Bronchial epithelial cell (primary cell): ENCODE measurements at regions not wholly inside any gene's neighbourhood (a gene's known extent, or its start where the extent isn't known, plus 50 kb on each side); places are given as distances from the start of the nearest gene placed in this dataset.

Experiments
- DNase-seq: peaks from one replicate; pipeline ENCODE4 v3.0.0-alpha.2; 2010; ENCODE audit warnings: low read depth
- FAIRE-seq: peaks from 2 replicates; lab custom pipeline; 2011; peaks lifted over from hg19 to GRCh38; lab: Jason Lieb, UNC
- H3K27me3 ChIP-seq: 2 replicates; pipeline ENCODE4 v1.5.1; 2011; ENCODE audit warnings: low read length; ENCODE audit not compliant: control insufficient read depth, insufficient read depth
- H3K36me3 ChIP-seq: 2 replicates; pipeline ENCODE4 v1.5.1; 2011; ENCODE audit warnings: low read length; ENCODE audit not compliant: control insufficient read depth, insufficient read depth
- H3K4me3 ChIP-seq: 2 replicates; pipeline ENCODE4 v1.5.1; 2011; ENCODE audit warnings: mild to moderate bottlenecking, low read depth, low read length, control low read depth
- TF ChIP-seq, protein P1 (sequence below): IDR thresholded peaks from 2 replicates; pipeline ENCODE4 v1.5.1; 2011; ENCODE audit warnings: mild to moderate bottlenecking, moderate library complexity, low read length, control low read depth, inconsistent platforms; ENCODE audit not compliant: insufficient read depth, severe bottlenecking

DNA sequence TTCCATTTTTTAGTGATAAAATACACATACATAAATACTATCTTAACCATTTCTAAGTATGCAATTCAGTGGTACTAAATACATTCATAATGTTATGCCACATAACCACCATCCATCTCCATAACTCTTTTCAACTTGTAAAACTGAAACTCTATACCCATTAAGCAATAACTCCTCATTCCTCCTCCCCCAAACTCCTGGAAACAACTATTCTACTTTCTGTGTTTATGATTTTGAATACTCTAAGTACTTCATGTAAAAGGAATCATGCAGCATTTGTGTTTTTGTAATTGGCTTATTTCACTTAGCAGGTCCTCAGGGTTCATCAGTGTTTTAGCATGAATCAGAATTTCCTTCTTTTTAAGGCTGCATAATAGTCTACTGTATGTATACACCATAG lies 131.8 kb downstream of the TES start:
- Histone ChIP-seq H3K36me3 (no peaks in the 10 kb centered on the region), H3K27me3 (no peaks in the 10 kb centered on the region), H3K4me3 (no peak overlapping the region)
- FAIRE-seq (no peak), DNase-seq (peak; percentile 17)
- TF ChIP-seq, protein P1, sequence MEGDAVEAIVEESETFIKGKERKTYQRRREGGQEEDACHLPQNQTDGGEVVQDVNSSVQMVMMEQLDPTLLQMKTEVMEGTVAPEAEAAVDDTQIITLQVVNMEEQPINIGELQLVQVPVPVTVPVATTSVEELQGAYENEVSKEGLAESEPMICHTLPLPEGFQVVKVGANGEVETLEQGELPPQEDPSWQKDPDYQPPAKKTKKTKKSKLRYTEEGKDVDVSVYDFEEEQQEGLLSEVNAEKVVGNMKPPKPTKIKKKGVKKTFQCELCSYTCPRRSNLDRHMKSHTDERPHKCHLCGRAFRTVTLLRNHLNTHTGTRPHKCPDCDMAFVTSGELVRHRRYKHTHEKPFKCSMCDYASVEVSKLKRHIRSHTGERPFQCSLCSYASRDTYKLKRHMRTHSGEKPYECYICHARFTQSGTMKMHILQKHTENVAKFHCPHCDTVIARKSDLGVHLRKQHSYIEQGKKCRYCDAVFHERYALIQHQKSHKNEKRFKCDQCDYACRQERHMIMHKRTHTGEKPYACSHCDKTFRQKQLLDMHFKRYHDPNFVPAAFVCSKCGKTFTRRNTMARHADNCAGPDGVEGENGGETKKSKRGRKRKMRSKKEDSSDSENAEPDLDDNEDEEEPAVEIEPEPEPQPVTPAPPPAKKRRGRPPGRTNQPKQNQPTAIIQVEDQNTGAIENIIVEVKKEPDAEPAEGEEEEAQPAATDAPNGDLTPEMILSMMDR, result no peak

DNA sequence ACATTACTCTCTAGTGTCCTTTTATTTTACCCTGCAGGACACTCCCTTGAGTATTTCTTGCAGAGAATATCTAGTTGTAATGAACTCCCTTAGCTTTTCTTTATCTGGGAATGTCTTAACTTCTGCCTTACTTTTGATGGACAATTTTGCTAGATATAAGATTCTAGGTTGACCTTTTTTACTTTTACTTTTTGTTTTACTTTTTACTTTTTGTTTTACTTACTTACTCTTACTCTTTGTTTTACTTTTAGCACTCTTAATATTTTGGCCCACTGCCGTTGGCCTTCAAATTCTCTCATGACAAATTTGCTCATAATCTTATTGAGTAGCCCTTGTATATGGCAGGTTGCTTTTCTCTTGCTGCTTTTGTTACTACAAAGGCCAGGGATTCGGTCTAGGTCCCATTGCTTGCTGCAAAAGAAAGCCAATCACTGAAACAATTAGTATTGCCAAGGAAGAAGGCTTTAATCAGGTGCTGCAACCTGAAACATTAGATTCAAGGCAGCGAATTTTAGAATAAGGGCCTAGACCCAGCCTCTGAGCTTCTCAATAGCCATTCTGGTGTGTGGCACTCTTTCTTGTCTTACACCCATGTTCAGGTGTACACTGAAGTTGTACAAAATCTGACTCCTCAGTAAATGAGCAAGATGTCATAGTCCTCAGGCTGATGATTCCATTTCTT lies 137.0 kb downstream of the TES start:
- TF ChIP-seq, protein P1, result no peak
- Histone ChIP-seq H3K36me3 (no peaks in the 10 kb centered on the region), H3K27me3 (no peaks in the 10 kb centered on the region), H3K4me3 (no peak overlapping the region)
- FAIRE-seq, result no peak
- DNase-seq, result no peak

DNA sequence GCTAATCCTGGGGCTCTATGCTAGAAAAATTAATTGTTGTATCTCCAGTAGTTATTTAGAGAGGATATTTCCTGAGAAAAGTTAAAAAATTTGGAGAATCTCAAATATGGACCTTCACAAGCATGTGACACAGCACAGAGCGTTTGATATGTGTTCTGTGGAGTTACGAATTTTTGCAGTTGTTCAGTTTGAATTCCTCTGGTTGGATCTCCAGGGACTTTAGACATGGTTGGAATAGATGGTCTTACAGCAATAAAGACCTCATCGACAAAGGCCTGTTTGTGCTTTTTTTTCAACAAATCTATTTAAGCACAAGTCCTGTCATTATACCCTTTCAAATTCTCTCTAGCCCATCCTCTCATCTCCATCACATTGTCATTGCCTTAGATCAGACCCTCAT lies 138.0 kb downstream of the TES start:
- Histone ChIP-seq H3K4me3 (no peak overlapping the region), H3K36me3 (no peaks in the 10 kb centered on the region), H3K27me3 (no peaks in the 10 kb centered on the region)
- FAIRE-seq (no peak), DNase-seq (no peak)
- TF ChIP-seq, protein P1, result no peak

DNA sequence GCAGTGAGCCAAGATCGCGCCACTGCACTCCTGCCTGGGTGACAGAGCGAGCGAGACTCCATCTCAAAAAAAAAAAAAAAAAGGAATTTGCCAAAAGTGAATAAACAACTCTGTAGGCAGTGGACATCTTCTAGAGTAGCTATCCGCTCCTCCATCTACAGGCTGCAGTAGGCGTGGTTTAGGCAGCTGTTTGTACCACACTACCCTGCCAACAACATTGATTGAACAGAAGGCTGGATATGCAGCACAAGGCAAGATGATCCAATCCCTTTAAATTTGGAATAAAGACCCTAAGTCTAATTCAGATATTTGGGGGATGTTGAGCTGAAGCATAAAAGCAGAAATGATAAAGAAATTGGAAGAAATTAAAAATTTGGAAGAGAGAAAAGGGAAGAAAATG lies 141.6 kb downstream of the TES start:
- Histone ChIP-seq H3K36me3 (no peaks in the 10 kb centered on the region), H3K4me3 (no peak overlapping the region), H3K27me3 (no peaks in the 10 kb centered on the region)
- FAIRE-seq (no peak), DNase-seq (no peak)
- TF ChIP-seq, protein P1, result no peak

DNA sequence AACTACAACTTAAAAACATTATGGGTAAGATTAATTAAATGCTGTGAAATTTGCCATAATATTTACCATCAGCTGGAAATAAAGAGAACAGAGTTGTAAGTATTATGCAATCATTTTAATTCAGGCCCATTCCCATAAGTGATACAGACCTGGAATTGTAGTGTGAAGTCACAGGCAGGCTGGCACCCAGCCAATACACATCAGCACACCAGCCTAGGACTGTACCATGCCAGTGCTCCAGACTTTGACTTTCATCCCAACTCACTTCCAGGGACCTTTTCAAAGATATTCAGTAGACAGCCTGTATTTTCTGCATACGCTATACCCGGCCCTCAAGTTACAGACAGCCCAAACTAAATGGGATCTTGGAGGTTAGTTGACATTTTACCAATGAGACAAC lies 143.3 kb downstream of the TES start:
- TF ChIP-seq, protein P1, result no peak
- H3K27me3 ChIP-seq, result no peaks in the 10 kb centered on the region
- no peak overlapping the region for H3K4me3 ChIP-seq
- DNase-seq, result peak; percentile 38
- no peak for FAIRE-seq
- H3K36me3 ChIP-seq, result no peaks in the 10 kb centered on the region

DNA sequence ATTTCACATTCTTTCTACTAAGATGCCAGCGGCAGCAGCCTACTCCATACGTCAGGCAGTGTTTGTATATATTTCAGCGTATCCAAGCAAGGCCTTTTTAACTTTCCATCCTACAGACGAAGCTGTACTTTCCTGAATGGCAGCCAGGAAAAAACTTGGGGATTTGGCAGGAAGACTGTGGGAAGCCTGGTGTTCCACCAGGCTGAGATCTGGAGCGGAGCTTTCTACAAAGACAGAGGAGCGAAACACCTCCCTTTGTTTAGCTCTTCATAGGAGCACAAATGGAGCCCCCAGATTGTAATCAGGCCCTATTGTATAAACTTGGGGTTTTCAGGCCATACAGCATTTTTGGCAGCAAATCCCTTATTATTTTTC lies 143.8 kb downstream of the TES start:
- Histone ChIP-seq H3K36me3 (no peaks in the 10 kb centered on the region), H3K27me3 (no peaks in the 10 kb centered on the region), H3K4me3 (no peak overlapping the region)
- TF ChIP-seq, protein P1, result no peak
- FAIRE-seq (no peak), DNase-seq (peak; percentile 25)
